GM12878 (cell line): ENCODE measurements at regions not wholly inside any gene's neighbourhood (a gene's known extent, or its start where the extent isn't known, plus 50 kb on each side); places are given as distances from the start of the nearest gene placed in this dataset.
"Not testable (repeated sequence)": the region's sequence is repeated elsewhere in the genome, so short reads cannot be mapped to it uniquely, and the experiment has no call there.

Experiments used
- MXI1 ChIP-seq: fragments of 150-350 bp; IDR thresholded peaks from 2 replicates; pipeline ENCODE4 v1.6.1; 2011; ENCODE audit warnings: low read depth, mild to moderate bottlenecking, inconsistent platforms, low read length, improper control_type of control experiment
- MYC ChIP-seq: IDR thresholded peaks from 2 replicates; pipeline ENCODE4 v1.6.1; 2011; ENCODE audit warnings: mild to moderate bottlenecking, low read length, moderate library complexity, inconsistent platforms; ENCODE audit not compliant: insufficient read depth, insufficient replicate concordance, insufficient read length, severe bottlenecking
- PML ChIP-seq: IDR thresholded peaks from 2 replicates; pipeline ENCODE4 v1.6.1; 2012; ENCODE audit warnings: low read length, inconsistent platforms
- POLR2AphosphoS5 ChIP-seq: IDR thresholded peaks from 2 replicates; pipeline ENCODE4 v1.6.1; 2011; ENCODE audit warnings: mild to moderate bottlenecking, low read length, inconsistent platforms
- TBL1XR1 ChIP-seq: IDR thresholded peaks from 2 replicates; pipeline ENCODE4 v1.6.1; 2012; ENCODE audit warnings: low read depth, low read length, improper control_type of control experiment
- ZNF274 ChIP-seq: IDR thresholded peaks from one replicate; pipeline ENCODE4 v1.8.0; 2011; ENCODE audit not compliant: insufficient read length, insufficient read depth
- TF ChIP-seq, protein P1 (sequence below): IDR thresholded peaks from 2 replicates; pipeline ENCODE4 v1.6.1; 2012; ENCODE audit warnings: mild to moderate bottlenecking, low read depth, low read length
- TF ChIP-seq, protein P2 (sequence below): fragments of 450-650 bp; IDR thresholded peaks from 2 replicates; pipeline ENCODE4 v1.6.1; 2016; ENCODE audit warnings: mild to moderate bottlenecking, moderate library complexity, borderline replicate concordance
- TF ChIP-seq, protein P3 (sequence below), 3 experiments: IDR thresholded peaks in 2 of 3; conservative IDR thresholded peaks in 1 of 3; 2 replicates each; pipeline ENCODE4 v1.5.1; 2011; ENCODE audit warnings: low read depth in 3 of 3, low read length in 3 of 3, mild to moderate bottlenecking in 3 of 3, control low read depth in 2 of 3, moderate library complexity in 2 of 3, inconsistent platforms in 1 of 3, mixed read lengths in 1 of 3; ENCODE audit not compliant: control insufficient read depth in 2 of 3, insufficient read depth in 1 of 3; ENCODE audit errors: extremely low read depth in 1 of 3

DNA sequence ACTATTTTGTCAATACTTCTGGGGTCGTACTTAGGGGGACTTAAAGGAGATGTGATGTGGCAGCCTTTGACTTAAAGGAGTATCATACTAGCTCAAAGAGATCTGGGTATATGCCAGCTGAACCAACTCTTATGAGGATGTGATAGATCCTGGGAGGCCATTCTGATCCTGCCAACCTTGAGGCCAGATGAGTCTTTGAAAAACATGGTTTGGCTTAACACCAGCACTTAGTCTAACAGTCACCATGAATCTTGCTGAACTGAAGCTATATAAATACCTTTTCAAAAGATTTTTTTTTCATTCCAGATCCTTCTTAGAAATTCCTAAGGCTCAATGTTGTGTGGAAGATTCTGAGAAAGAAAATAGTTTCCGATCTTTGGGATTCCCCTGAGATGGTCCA, 93.7 kb upstream of the FAM90A26 start:
- not testable (repeated sequence) for TF ChIP-seq POLR2AphosphoS5, MYC, ZNF274, MXI1, PML, TBL1XR1
- TF ChIP-seq, protein P1, sequence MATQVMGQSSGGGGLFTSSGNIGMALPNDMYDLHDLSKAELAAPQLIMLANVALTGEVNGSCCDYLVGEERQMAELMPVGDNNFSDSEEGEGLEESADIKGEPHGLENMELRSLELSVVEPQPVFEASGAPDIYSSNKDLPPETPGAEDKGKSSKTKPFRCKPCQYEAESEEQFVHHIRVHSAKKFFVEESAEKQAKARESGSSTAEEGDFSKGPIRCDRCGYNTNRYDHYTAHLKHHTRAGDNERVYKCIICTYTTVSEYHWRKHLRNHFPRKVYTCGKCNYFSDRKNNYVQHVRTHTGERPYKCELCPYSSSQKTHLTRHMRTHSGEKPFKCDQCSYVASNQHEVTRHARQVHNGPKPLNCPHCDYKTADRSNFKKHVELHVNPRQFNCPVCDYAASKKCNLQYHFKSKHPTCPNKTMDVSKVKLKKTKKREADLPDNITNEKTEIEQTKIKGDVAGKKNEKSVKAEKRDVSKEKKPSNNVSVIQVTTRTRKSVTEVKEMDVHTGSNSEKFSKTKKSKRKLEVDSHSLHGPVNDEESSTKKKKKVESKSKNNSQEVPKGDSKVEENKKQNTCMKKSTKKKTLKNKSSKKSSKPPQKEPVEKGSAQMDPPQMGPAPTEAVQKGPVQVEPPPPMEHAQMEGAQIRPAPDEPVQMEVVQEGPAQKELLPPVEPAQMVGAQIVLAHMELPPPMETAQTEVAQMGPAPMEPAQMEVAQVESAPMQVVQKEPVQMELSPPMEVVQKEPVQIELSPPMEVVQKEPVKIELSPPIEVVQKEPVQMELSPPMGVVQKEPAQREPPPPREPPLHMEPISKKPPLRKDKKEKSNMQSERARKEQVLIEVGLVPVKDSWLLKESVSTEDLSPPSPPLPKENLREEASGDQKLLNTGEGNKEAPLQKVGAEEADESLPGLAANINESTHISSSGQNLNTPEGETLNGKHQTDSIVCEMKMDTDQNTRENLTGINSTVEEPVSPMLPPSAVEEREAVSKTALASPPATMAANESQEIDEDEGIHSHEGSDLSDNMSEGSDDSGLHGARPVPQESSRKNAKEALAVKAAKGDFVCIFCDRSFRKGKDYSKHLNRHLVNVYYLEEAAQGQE = not testable (repeated sequence)
- TF ChIP-seq, protein P2, sequence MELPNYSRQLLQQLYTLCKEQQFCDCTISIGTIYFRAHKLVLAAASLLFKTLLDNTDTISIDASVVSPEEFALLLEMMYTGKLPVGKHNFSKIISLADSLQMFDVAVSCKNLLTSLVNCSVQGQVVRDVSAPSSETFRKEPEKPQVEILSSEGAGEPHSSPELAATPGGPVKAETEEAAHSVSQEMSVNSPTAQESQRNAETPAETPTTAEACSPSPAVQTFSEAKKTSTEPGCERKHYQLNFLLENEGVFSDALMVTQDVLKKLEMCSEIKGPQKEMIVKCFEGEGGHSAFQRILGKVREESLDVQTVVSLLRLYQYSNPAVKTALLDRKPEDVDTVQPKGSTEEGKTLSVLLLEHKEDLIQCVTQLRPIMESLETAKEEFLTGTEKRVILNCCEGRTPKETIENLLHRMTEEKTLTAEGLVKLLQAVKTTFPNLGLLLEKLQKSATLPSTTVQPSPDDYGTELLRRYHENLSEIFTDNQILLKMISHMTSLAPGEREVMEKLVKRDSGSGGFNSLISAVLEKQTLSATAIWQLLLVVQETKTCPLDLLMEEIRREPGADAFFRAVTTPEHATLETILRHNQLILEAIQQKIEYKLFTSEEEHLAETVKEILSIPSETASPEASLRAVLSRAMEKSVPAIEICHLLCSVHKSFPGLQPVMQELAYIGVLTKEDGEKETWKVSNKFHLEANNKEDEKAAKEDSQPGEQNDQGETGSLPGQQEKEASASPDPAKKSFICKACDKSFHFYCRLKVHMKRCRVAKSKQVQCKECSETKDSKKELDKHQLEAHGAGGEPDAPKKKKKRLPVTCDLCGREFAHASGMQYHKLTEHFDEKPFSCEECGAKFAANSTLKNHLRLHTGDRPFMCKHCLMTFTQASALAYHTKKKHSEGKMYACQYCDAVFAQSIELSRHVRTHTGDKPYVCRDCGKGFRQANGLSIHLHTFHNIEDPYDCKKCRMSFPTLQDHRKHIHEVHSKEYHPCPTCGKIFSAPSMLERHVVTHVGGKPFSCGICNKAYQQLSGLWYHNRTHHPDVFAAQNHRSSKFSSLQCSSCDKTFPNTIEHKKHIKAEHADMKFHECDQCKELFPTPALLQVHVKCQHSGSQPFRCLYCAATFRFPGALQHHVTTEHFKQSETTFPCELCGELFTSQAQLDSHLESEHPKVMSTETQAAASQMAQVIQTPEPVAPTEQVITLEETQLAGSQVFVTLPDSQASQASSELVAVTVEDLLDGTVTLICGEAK = not testable (repeated sequence)
- TF ChIP-seq, protein P3, sequence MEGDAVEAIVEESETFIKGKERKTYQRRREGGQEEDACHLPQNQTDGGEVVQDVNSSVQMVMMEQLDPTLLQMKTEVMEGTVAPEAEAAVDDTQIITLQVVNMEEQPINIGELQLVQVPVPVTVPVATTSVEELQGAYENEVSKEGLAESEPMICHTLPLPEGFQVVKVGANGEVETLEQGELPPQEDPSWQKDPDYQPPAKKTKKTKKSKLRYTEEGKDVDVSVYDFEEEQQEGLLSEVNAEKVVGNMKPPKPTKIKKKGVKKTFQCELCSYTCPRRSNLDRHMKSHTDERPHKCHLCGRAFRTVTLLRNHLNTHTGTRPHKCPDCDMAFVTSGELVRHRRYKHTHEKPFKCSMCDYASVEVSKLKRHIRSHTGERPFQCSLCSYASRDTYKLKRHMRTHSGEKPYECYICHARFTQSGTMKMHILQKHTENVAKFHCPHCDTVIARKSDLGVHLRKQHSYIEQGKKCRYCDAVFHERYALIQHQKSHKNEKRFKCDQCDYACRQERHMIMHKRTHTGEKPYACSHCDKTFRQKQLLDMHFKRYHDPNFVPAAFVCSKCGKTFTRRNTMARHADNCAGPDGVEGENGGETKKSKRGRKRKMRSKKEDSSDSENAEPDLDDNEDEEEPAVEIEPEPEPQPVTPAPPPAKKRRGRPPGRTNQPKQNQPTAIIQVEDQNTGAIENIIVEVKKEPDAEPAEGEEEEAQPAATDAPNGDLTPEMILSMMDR (IDR thresholded peaks at IDR 0.05 in 2 of 3, conservative IDR thresholded peaks at IDR 0.05 in 1 of 3; ENCODE audit: control insufficient read depth in 2 of 3, extremely low read depth in 1 of 3, insufficient read depth in 1 of 3, low read depth in 3 of 3, low read length in 3 of 3) = not testable (repeated sequence)
